Astrocyte of the cerebellum (primary cell): ENCODE measurements at regions not wholly inside any gene's neighbourhood (a gene's known extent, or its start where the extent isn't known, plus 50 kb on each side); places are given as distances from the start of the nearest gene placed in this dataset.

ENCODE experiments used
- DNase-seq: peaks from one replicate; pipeline ENCODE4 v3.0.0-alpha.2; 2011; ENCODE audit warnings: low read depth
- H3K4me3 ChIP-seq: 2 replicates; pipeline ENCODE4 v1.5.1; 2011; ENCODE audit warnings: mild to moderate bottlenecking, low read depth, low read length, moderate library complexity
- CTCF ChIP-seq: IDR thresholded peaks from 2 replicates; pipeline ENCODE4 v1.5.1; 2012; ENCODE audit warnings: low read length, low read depth, moderate library complexity, mild to moderate bottlenecking; ENCODE audit errors: missing control alignments
- in situ Hi-C: cut with HindIII; loops from 2 replicates; pipeline ENCODE4 v1.10.0; 2017; ENCODE audit warnings: low sequenced_read_pairs

- no peak overlapping the region for H3K4me3 ChIP-seq
- in situ Hi-C loops = no loop called here
- DNase-seq = no peak
- TF ChIP-seq CTCF = no peak
Measured at GRCh38 chr18:40489301-40489700, 1465.7 kb upstream of the PIK3C3 start.

GRCh38 chr18:40485318-40485717 lies 1469.7 kb upstream of the PIK3C3 start:
- no peak for TF ChIP-seq CTCF
- H3K4me3 ChIP-seq = no peak overlapping the region
- no peak for DNase-seq
- in situ Hi-C loops = no loop called here

GRCh38 chr18:40473221-40474029 lies 1481.6 kb upstream of the PIK3C3 start:
- no peak overlapping the region for H3K4me3 ChIP-seq
- no peak for TF ChIP-seq CTCF
- in situ Hi-C loops = no loop called here
- no peak for DNase-seq

GRCh38 chr18:40470723-40471122 lies 1484.3 kb upstream of the PIK3C3 start:
- H3K4me3 ChIP-seq = no peak overlapping the region
- in situ Hi-C loops = no loop called here
- no peak for TF ChIP-seq CTCF
- DNase-seq = no peak

- H3K4me3 ChIP-seq = no peak overlapping the region
- in situ Hi-C loops = no loop called here
- TF ChIP-seq CTCF = no peak
- no peak for DNase-seq
Measured at GRCh38 chr18:40469851-40470250, 1485.2 kb upstream of the PIK3C3 start.

GRCh38 chr18:40469316-40469715 lies 1485.7 kb upstream of the PIK3C3 start:
- no peak for TF ChIP-seq CTCF
- no peak for DNase-seq
- H3K4me3 ChIP-seq = no peak overlapping the region
- in situ Hi-C loops = no loop called here
